Right lobe of liver (tissue), 6 donors: ENCODE measurements at regions not wholly inside any gene's neighbourhood (a gene's known extent, or its start where the extent isn't known, plus 50 kb on each side); places are given as distances from the start of the nearest gene placed in this dataset.

Source experiments
- ATAC-seq, 4 donors: fragments of 200-7000 bp; cut with Tn5 transposase; one replicate each; pipeline ENCODE4 v1.9.1; 2020; ENCODE audit warnings: mild to moderate bottlenecking in 4 of 4, moderate library complexity in 4 of 4
- DNase-seq, 3 donors: peaks; one replicate each; pipeline ENCODE4 v3.0.0-alpha.2; 2020
- H3K27ac ChIP-seq, 3 donors: fragments of 200-600 bp; one replicate each; pipeline ENCODE4 v1.8.0; 2022
- H3K27me3 ChIP-seq, 2 donors: fragments of 200-600 bp; one replicate each; pipeline ENCODE4 v1.8.0; 2022
- H3K36me3 ChIP-seq, 4 donors: fragments of 200-600 bp; sonication (generic) in 1 of 4; one replicate each; pipeline versions ENCODE4 v1.5.1 to v1.8.0; 2017 to 2022; ENCODE audit warnings: control low read depth in 1 of 4
- H3K4me1 ChIP-seq, 4 donors: fragments of 200-600 bp; sonication (generic) in 1 of 4; one replicate each; pipeline versions ENCODE4 v1.5.1 to v1.8.0; 2017 to 2022; ENCODE audit warnings: control low read depth in 1 of 4
- H3K4me3 ChIP-seq, 3 donors: fragments of 200-600 bp; one replicate each; pipeline ENCODE4 v1.8.0; 2022
- H3K9me3 ChIP-seq, 4 donors: fragments of 200-600 bp; sonication (generic) in 1 of 4; one replicate each; pipeline versions ENCODE4 v1.5.1 to v1.8.0; 2017 to 2022; ENCODE audit warnings: control low read depth in 1 of 4
- CTCF ChIP-seq, 4 donors: fragments of 200-600 bp in 3 of 4; fragments of 450-650 bp in 1 of 4; IDR thresholded peaks; one replicate each; pipeline versions ENCODE4 v1.5.1 to v1.8.0; 2016 to 2022; ENCODE audit warnings: antibody characterized with exemption in 4 of 4, mild to moderate bottlenecking in 2 of 4
- POLR2A ChIP-seq: fragments of 450-650 bp; IDR thresholded peaks from one replicate; pipeline ENCODE4 v1.6.1; 2017; ENCODE audit warnings: antibody characterized with exemption, mild to moderate bottlenecking
- WGBS: methylation state at CpG from one replicate; pipeline ENCODE4 v1.1.6; 2018; ENCODE audit warnings: low coverage, low lambda C conversion rate; ENCODE audit not compliant: insufficient coverage; ENCODE audit errors: missing lambda C conversion rate; 5-methylcytosine and 5-hydroxymethylcytosine counted together
- intact Hi-C, 2 donors: fragments of 100-400 bp; cut with DNase I; formaldehyde crosslinking; loops; one replicate each; pipeline versions ENCODE4 v1.11.2 to v1.14.1; 2022
- donor health status: DM: no; HTN: yes; CAD: no.
- donor health status: DM: no; HTN: no; CAD: no.
- donor health status: DM: no; HTN: no; CAD: no.
- donor health status: DM: no; HTN: yes; CAD: no.
- donor health status: DM: no; HTN: yes; CAD: no.

DNA sequence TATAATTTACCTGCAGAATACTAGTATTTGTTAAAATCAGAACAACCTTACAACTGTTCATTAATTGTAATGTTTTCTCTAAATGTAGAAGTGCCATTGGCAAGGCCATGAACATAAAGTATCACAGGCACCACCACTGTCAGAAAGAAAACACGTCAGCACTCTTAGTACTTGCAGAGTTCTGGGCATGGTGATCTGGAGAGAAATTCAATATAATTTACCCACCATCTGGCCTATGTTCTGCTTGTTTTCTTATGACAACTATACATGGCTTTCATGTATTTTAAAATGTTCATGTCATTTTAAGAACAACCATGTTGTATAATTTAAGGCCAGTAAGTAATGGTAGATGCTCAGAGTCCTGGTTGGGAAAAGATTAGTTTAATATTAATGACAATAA lies 114.2 kb upstream of the SULT1C3 start:
- Histone ChIP-seq H3K36me3 (no peaks in the 10 kb centered on the region), H3K27ac (no peak overlapping the region), H3K9me3 (no peaks in the 10 kb centered on the region), H3K4me1 (no peaks in the 10 kb centered on the region), H3K27me3 (no peaks in the 10 kb centered on the region), H3K4me3 (no peak overlapping the region)
- 69% methylated on average over 1 of the region's 1 CpG for WGBS
- TF ChIP-seq POLR2A: no peak
- no peak for TF ChIP-seq CTCF (IDR thresholded peaks at IDR 0.05)
- DNase-seq (no peak), ATAC-seq (no peak)
- intact Hi-C loops: no loop called here

DNA sequence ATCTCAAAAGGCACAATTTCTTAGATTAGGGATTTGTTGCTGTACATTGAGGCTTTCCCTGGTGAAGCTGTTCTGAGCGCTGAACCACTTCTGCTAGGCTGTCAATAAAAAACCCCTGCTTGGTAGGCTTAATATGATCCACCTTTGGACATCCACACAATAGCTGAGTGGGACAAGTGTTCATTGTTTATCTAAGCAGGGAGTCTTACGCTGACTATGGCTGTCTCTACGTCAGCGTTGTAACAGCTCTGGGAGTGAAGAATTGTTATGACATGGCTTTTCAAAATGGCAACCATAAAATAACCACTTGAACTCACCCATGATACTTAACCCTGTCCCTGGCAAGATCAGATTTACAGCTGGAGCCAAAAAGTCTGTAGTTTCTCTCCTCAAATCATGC lies 111.5 kb upstream of the SULT1C3 start:
- DNase-seq (no peak), ATAC-seq (no peak)
- intact Hi-C loops: no loop called here
- Histone ChIP-seq H3K4me3 (no peak overlapping the region), H3K36me3 (no peaks in the 10 kb centered on the region), H3K9me3 (no peaks in the 10 kb centered on the region), H3K27ac (no peak overlapping the region), H3K4me1 (no peaks in the 10 kb centered on the region), H3K27me3 (no peaks in the 10 kb centered on the region)
- 65% methylated on average over 4 of the region's 4 CpGs for WGBS
- TF ChIP-seq POLR2A (no peak), CTCF (IDR thresholded peaks at IDR 0.05) (no peak)

- Histone ChIP-seq H3K36me3 (no peaks in the 10 kb centered on the region), H3K27ac (no peak overlapping the region), H3K4me1 (no peaks in the 10 kb centered on the region), H3K9me3 (no peaks in the 10 kb centered on the region), H3K27me3 (no peaks in the 10 kb centered on the region), H3K4me3 (no peak overlapping the region)
- no peak for DNase-seq
- ATAC-seq: no peak
- 25% methylated on average over 4 of the region's 4 CpGs for WGBS
- intact Hi-C loops: no loop called here
- no peak for TF ChIP-seq CTCF (IDR thresholded peaks at IDR 0.05)
- TF ChIP-seq POLR2A: no peak
These were observed 110.1 kb upstream of the SULT1C3 start for GRCh38 chr2:108129636-108130035.

DNA sequence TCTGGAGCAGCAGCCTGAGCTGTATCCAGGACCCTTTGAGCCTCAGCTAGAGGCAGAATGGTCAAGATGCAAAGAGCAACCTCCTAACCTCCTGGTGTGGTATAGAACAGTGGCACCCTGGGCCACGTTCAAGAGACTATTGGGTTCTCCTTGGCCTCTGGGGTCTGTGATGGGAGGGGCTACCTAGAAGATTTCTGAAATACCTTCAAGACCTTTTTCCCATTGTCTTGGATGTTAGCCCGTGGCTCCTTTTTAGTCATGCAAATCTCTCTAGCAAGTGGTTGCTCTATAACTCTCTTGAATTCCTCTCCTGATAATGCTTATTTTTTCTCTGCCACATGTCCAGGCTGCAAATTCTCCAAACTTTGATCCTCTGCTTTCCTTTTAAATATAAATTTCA lies 106.3 kb upstream of the SULT1C3 start:
- H3K27me3 ChIP-seq: no peaks in the 10 kb centered on the region
- intact Hi-C loops: no loop called here
- no peaks in the 10 kb centered on the region for H3K4me1 ChIP-seq
- TF ChIP-seq CTCF (IDR thresholded peaks at IDR 0.05): no peak
- TF ChIP-seq POLR2A: no peak
- ATAC-seq (no peak), DNase-seq (no peak)
- no peak overlapping the region for H3K27ac ChIP-seq
- no peaks in the 10 kb centered on the region for H3K9me3 ChIP-seq
- no peaks in the 10 kb centered on the region for H3K36me3 ChIP-seq
- H3K4me3 ChIP-seq: no peak overlapping the region
- WGBS: 23% methylated on average over 2 of the region's 2 CpGs

DNA sequence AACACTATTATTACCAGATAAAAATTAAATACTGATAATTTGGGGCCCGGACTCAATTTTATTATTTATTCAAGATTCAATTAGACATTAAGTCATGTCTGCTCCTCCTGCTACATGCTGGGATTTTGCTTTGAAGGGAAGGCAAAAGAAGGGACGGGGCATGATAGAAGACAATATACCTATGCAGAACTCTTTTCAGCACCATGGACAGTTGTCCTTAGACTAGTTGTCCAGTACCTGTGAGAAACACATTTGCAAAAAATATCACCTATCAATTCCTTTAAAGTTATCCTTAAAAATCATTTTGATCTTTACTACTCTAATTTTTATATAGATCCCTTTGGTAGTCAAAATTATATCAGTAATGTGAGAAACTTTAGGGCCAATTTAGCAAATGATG lies 100.2 kb upstream of the SULT1C3 start:
- no peak for TF ChIP-seq CTCF (IDR thresholded peaks at IDR 0.05)
- no peak for TF ChIP-seq POLR2A
- H3K4me3 ChIP-seq: no peak overlapping the region
- no peak overlapping the region for H3K27ac ChIP-seq
- no peak for DNase-seq
- no peak for ATAC-seq
- no peaks in the 10 kb centered on the region for H3K9me3 ChIP-seq
- H3K4me1 ChIP-seq: no peaks in the 10 kb centered on the region
- intact Hi-C loops: no loop called here
- H3K27me3 ChIP-seq: no peaks in the 10 kb centered on the region
- 26% methylated on average over 2 of the region's 2 CpGs for WGBS
- H3K36me3 ChIP-seq: no peaks in the 10 kb centered on the region
